Retinal pigment epithelial cell (primary cell): ENCODE measurements at regions not wholly inside any gene's neighbourhood (a gene's known extent, or its start where the extent isn't known, plus 50 kb on each side); places are given as distances from the start of the nearest gene placed in this dataset.
A peak's percentile ranks its signal among the peaks of the same experiment; 100 is the strongest.

ENCODE experiments used
- DNase-seq: peaks from one replicate; pipeline ENCODE4 v3.0.0-alpha.2; 2010; ENCODE audit warnings: low read depth
- H3K4me3 ChIP-seq: 2 replicates; pipeline ENCODE4 v1.5.1; 2011; ENCODE audit warnings: mild to moderate bottlenecking, low read length, control low read depth, moderate library complexity
- TF ChIP-seq, protein P1 (sequence below): conservative IDR thresholded peaks from 2 replicates; pipeline ENCODE4 v1.5.1; 2011; ENCODE audit warnings: low read depth, low read length, control low read depth, inconsistent platforms

DNA sequence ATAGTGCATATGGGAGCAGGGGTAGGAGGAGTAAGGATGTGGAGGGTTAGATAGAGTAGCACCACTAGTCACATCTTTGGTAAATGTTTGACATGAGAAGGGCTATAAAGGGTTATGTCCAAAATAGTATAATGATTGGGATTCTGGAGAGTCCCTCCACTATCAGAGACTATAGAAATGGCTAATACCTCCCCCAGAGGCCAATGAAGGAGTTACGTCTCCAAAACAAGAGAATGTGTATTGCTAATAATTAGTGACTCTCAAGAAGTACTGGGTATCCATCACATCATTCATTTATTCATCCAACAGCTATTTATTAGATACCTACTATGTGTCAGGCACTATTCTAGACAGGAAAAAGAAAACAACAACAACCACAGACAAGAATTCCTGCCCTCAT lies 203.7 kb upstream of the UMPS start:
- H3K4me3 ChIP-seq = no peak overlapping the region
- DNase-seq = no peak
- TF ChIP-seq, protein P1, sequence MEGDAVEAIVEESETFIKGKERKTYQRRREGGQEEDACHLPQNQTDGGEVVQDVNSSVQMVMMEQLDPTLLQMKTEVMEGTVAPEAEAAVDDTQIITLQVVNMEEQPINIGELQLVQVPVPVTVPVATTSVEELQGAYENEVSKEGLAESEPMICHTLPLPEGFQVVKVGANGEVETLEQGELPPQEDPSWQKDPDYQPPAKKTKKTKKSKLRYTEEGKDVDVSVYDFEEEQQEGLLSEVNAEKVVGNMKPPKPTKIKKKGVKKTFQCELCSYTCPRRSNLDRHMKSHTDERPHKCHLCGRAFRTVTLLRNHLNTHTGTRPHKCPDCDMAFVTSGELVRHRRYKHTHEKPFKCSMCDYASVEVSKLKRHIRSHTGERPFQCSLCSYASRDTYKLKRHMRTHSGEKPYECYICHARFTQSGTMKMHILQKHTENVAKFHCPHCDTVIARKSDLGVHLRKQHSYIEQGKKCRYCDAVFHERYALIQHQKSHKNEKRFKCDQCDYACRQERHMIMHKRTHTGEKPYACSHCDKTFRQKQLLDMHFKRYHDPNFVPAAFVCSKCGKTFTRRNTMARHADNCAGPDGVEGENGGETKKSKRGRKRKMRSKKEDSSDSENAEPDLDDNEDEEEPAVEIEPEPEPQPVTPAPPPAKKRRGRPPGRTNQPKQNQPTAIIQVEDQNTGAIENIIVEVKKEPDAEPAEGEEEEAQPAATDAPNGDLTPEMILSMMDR = peak; percentile 38

DNA sequence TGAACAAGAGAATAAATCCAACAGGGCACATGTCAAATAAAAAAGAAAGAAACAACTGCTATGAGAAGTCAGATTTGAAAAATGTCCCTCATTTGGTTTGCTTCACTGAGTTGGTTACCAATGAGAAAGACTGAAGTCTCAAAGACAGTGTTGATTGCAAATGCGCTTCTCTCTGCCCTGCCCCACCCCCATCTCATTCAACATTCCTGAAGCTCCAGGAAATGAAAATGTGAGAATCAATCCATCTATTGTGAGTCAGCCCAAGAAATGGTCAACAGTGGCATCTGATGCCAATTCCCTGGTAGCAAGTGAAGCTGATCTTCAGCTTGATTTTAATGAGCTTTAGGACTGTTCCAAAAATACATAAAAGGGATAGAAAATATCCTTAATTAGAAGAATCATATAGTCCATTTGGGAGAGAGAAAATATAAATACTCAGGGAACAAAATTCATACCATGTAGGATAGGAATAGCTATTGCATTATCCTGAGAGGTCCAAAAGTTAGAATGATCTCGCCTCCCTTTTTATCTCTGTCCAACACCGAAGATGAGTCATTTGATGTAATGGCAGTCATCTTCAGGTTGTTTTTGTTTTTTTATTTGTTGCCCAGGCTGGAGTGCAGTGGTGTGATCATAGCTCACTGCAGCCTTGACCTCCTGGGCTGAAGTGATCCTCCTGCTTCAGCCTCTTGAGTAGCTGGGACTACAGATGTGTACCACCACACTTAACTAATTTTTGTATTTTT lies 200.3 kb upstream of the UMPS start:
- DNase-seq = no peak
- TF ChIP-seq, protein P1 = no peak
- no peak overlapping the region for H3K4me3 ChIP-seq

- no peak for DNase-seq
- TF ChIP-seq, protein P1 = no peak
- no peak overlapping the region for H3K4me3 ChIP-seq
Observed at GRCh38 chr3:124530916-124531315, 199.3 kb upstream of the UMPS start.

- TF ChIP-seq, protein P1 = no peak
- no peak for DNase-seq
- H3K4me3 ChIP-seq = no peak overlapping the region
Observed at GRCh38 chr3:124532071-124532470, 198.2 kb upstream of the UMPS start.

DNA sequence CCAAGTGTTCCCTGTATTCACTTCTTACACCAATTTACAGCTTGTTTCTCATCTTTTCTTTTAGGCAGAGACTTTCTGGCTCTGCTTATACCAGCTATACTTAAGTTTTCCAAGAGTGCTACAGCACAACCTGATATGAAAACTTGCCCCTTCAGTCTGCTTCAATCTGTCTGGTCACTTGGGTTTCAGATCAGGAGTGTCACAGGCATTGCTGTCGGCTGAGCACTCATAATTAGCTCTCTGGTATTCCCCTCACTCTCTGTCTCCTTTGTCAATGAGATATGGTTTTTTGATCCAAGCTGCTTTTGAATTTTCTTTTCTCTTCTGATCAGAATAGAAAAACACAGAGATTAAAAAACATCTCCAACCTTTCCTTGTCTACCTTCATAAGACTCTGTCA lies 194.9 kb upstream of the UMPS start:
- DNase-seq = no peak
- H3K4me3 ChIP-seq = no peak overlapping the region
- TF ChIP-seq, protein P1 = no peak

DNA sequence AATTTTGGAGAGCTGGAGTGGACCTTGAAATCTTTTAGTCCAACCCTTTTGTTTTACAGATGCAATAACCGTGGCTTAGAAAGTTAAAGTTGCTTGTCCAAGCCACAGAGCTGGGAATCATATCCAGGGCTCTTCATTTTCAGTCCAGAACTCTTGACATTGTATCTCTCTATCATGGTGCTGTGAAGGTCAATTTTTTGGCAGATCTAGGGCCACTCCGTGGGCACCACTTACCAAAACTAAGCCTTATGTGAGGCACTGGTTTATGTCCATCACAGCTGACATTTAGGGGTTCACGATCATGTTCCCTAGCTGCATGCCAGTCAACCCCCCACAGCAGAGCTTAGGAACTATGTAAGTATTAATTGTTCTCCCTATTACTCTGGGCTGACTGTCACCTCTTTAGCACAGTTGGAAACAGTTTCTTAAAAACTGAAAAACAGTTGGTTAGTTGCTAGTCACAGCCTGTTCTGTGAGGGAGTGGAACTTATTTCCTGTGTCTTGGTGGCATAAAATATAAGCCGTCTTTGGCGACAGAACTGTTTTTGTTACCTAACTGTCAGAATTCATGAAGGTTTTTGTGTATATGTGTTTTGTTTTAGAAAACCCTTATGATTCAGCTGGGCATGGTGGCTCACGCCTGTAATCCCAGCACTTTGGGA lies 189.6 kb upstream of the UMPS start:
- TF ChIP-seq, protein P1 = no peak
- no peak for DNase-seq
- no peak overlapping the region for H3K4me3 ChIP-seq
